ENCODE measurements at regions not wholly inside any gene's neighbourhood (a gene's known extent, or its start where the extent isn't known, plus 50 kb on each side); places are given as distances from the start of the nearest gene placed in this dataset.

GRCh38 chr14:94888121-94888520 lies 118.2 kb upstream of the GSC start:
- no peaks in the 10 kb centered on the region for H3K36me3 ChIP-seq
- DNase-seq (ENCODE audit: low read depth in 1 of 2, low spot score in 1 of 2), result no peak
- H3K4me3 ChIP-seq, result no peak overlapping the region
- no peaks in the 10 kb centered on the region for H3K4me1 ChIP-seq (ENCODE audit: low read depth)
- H3K27me3 ChIP-seq, result peaks cover 17% of the 10 kb centered on the region
- H3K9me3 ChIP-seq (ENCODE audit: low read depth), result no peaks in the 10 kb centered on the region
- H3K27ac ChIP-seq, result no peak overlapping the region
- no peak for TF ChIP-seq CTCF (IDR thresholded peaks at IDR 0.05; ENCODE audit: low read depth, low read length)

- H3K4me1 ChIP-seq (ENCODE audit: low read depth), result no peaks in the 10 kb centered on the region
- H3K36me3 ChIP-seq, result no peaks in the 10 kb centered on the region
- H3K4me3 ChIP-seq, result no peak overlapping the region
- H3K27me3 ChIP-seq, result peaks cover 17% of the 10 kb centered on the region
- TF ChIP-seq CTCF (IDR thresholded peaks at IDR 0.05; ENCODE audit: low read depth, low read length), result no peak
- no peak for DNase-seq (ENCODE audit: low read depth in 1 of 2, low spot score in 1 of 2)
- H3K27ac ChIP-seq, result no peak overlapping the region
- H3K9me3 ChIP-seq (ENCODE audit: low read depth), result no peaks in the 10 kb centered on the region
Observed at GRCh38 chr14:94887591-94887990, 117.7 kb upstream of the GSC start.

- Histone ChIP-seq H3K9me3 (ENCODE audit: low read depth) (no peaks in the 10 kb centered on the region), H3K4me1 (ENCODE audit: low read depth) (no peaks in the 10 kb centered on the region), H3K4me3 (no peak overlapping the region), H3K27ac (no peak overlapping the region), H3K36me3 (no peaks in the 10 kb centered on the region), H3K27me3 (peaks cover 16% of the 10 kb centered on the region)
- no peak for DNase-seq (ENCODE audit: low read depth in 1 of 2, low spot score in 1 of 2)
- TF ChIP-seq CTCF (IDR thresholded peaks at IDR 0.05; ENCODE audit: low read depth, low read length), result no peak
Observed at GRCh38 chr14:94886931-94887330, 117.0 kb upstream of the GSC start.

GRCh38 chr14:94885481-94886155 lies 115.7 kb upstream of the GSC start:
- Histone ChIP-seq H3K27me3 (peaks cover 3% of the 10 kb centered on the region), H3K4me1 (ENCODE audit: low read depth) (no peaks in the 10 kb centered on the region), H3K36me3 (no peaks in the 10 kb centered on the region), H3K27ac (no peak overlapping the region), H3K4me3 (no peak overlapping the region), H3K9me3 (ENCODE audit: low read depth) (no peaks in the 10 kb centered on the region)
- no peak for DNase-seq (ENCODE audit: low read depth in 1 of 2, low spot score in 1 of 2)
- TF ChIP-seq CTCF (IDR thresholded peaks at IDR 0.05; ENCODE audit: low read depth, low read length), result no peak

GRCh38 chr14:94884616-94885230 lies 114.8 kb upstream of the GSC start:
- Histone ChIP-seq H3K4me1 (ENCODE audit: low read depth) (no peaks in the 10 kb centered on the region), H3K4me3 (no peak overlapping the region), H3K27ac (no peak overlapping the region), H3K27me3 (peaks cover 3% of the 10 kb centered on the region), H3K36me3 (no peaks in the 10 kb centered on the region), H3K9me3 (ENCODE audit: low read depth) (no peaks in the 10 kb centered on the region)
- no peak for TF ChIP-seq CTCF (IDR thresholded peaks at IDR 0.05; ENCODE audit: low read depth, low read length)
- DNase-seq (ENCODE audit: low read depth in 1 of 2, low spot score in 1 of 2), result no peak

All from cardiac muscle cell (in vitro differentiated cells and primary cell).